Liver (tissue), 8 donors: ENCODE measurements at regions not wholly inside any gene's neighbourhood (a gene's known extent, or its start where the extent isn't known, plus 50 kb on each side); places are given as distances from the start of the nearest gene placed in this dataset.

Experiments
- DNase-seq: peaks from one replicate; pipeline ENCODE4 v3.0.0-alpha.2; 2017; ENCODE audit warnings: low spot score
- H3K27ac ChIP-seq, 2 donors: one replicate each; pipeline ENCODE4 v1.7.0; 2013; ENCODE audit warnings: inconsistent platforms in 2 of 2, low read length in 2 of 2, control low read depth in 1 of 2, low read depth in 1 of 2, mild to moderate bottlenecking in 1 of 2
- H3K27me3 ChIP-seq, 4 donors: one replicate each; pipeline versions ENCODE4 v1.6.1 to v1.7.0; 2013; ENCODE audit warnings: low read length in 3 of 4, inconsistent platforms in 1 of 4, mild to moderate bottlenecking in 1 of 4, moderate library complexity in 1 of 4; ENCODE audit not compliant: control insufficient read depth in 4 of 4, insufficient read depth in 4 of 4
- H3K36me3 ChIP-seq, 4 donors: one replicate each; pipeline versions ENCODE4 v1.6.1 to v1.7.0; 2013; ENCODE audit warnings: low read length in 3 of 4, mild to moderate bottlenecking in 3 of 4, low read depth in 1 of 4, moderate library complexity in 1 of 4; ENCODE audit not compliant: control insufficient read depth in 4 of 4, insufficient read depth in 3 of 4
- H3K4me1 ChIP-seq, 4 donors: one replicate each; pipeline versions ENCODE4 v1.6.1 to v1.7.0; 2013; ENCODE audit warnings: low read length in 3 of 4, mild to moderate bottlenecking in 3 of 4, moderate library complexity in 1 of 4; ENCODE audit not compliant: control insufficient read depth in 4 of 4, insufficient read depth in 4 of 4
- H3K4me3 ChIP-seq, 3 donors: one replicate each; pipeline versions ENCODE4 v1.6.1 to v1.7.0; 2013; ENCODE audit warnings: low read length in 3 of 3, control low read depth in 1 of 3, low read depth in 1 of 3, mild to moderate bottlenecking in 1 of 3
- H3K9ac ChIP-seq, 2 donors: one replicate each; pipeline ENCODE4 v1.7.0; 2013; ENCODE audit warnings: low read length in 2 of 2, mild to moderate bottlenecking in 2 of 2, moderate library complexity in 2 of 2, control low read depth in 1 of 2, low read depth in 1 of 2
- H3K9me3 ChIP-seq, 4 donors: one replicate each; pipeline versions ENCODE4 v1.6.1 to v1.7.0; 2013; ENCODE audit warnings: low read length in 3 of 4; ENCODE audit not compliant: control insufficient read depth in 4 of 4
- CTCF ChIP-seq: fragments of 150-350 bp; IDR thresholded peaks from 2 replicates; pipeline ENCODE4 v1.5.1; 2017; ENCODE audit warnings: improper control_type of control experiment, low read depth, low read length; ENCODE audit not compliant: missing input control
- EGR1 ChIP-seq, 2 donors: IDR thresholded peaks; 2 replicates each; pipeline ENCODE4 v1.6.1; 2016 to 2018; ENCODE audit warnings: antibody characterized with exemption in 2 of 2, low read depth in 2 of 2
- FOXA1 ChIP-seq: IDR thresholded peaks from 2 replicates; pipeline ENCODE4 v1.6.1; 2016; ENCODE audit warnings: antibody characterized with exemption
- FOXA2 ChIP-seq: IDR thresholded peaks from 2 replicates; pipeline ENCODE4 v1.6.1; 2016; ENCODE audit warnings: antibody characterized with exemption
- GABPA ChIP-seq, 2 donors: IDR thresholded peaks in 1 of 2; conservative IDR thresholded peaks in 1 of 2; 2 replicates each; pipeline ENCODE4 v1.6.1; 2016; ENCODE audit warnings: antibody characterized with exemption in 2 of 2, mild to moderate bottlenecking in 1 of 2, moderate library complexity in 1 of 2
- HNF4A ChIP-seq, 2 donors: conservative IDR thresholded peaks; 2 replicates each; pipeline ENCODE4 v1.6.1; 2016; ENCODE audit warnings: antibody characterized with exemption in 2 of 2, mild to moderate bottlenecking in 2 of 2
- HNF4G ChIP-seq: IDR thresholded peaks from 2 replicates; pipeline ENCODE4 v1.6.1; 2016; ENCODE audit warnings: antibody characterized with exemption
- JUND ChIP-seq, 2 donors: IDR thresholded peaks; 2 replicates each; pipeline ENCODE4 v1.6.1; 2016; ENCODE audit warnings: antibody characterized with exemption in 2 of 2
- MAX ChIP-seq: IDR thresholded peaks from 2 replicates; pipeline ENCODE4 v1.6.1; 2016; ENCODE audit warnings: antibody characterized with exemption
- NR2F2 ChIP-seq: IDR thresholded peaks from 2 replicates; pipeline ENCODE4 v1.6.1; 2016; ENCODE audit warnings: antibody characterized with exemption
- RAD21 ChIP-seq, 2 donors: IDR thresholded peaks; 2 replicates each; pipeline ENCODE4 v1.6.1; 2016; ENCODE audit warnings: antibody characterized with exemption in 2 of 2, mild to moderate bottlenecking in 2 of 2
- REST ChIP-seq: IDR thresholded peaks from 2 replicates; pipeline ENCODE4 v1.6.1; 2016; ENCODE audit warnings: antibody characterized with exemption, mild to moderate bottlenecking
- RXRA ChIP-seq, 2 donors: IDR thresholded peaks; 2 replicates each; pipeline ENCODE4 v1.6.1; 2017 to 2018; ENCODE audit warnings: antibody characterized with exemption in 2 of 2, mild to moderate bottlenecking in 1 of 2
- SP1 ChIP-seq: IDR thresholded peaks from 2 replicates; pipeline ENCODE4 v1.6.1; 2018; ENCODE audit warnings: antibody characterized with exemption, mild to moderate bottlenecking
- TAF1 ChIP-seq: conservative IDR thresholded peaks from 2 replicates; pipeline ENCODE4 v1.6.1; 2016; ENCODE audit warnings: antibody characterized with exemption, mild to moderate bottlenecking
- YY1 ChIP-seq: IDR thresholded peaks from 2 replicates; pipeline ENCODE4 v1.6.1; 2016; ENCODE audit warnings: antibody characterized with exemption, mild to moderate bottlenecking
- ZBTB33 ChIP-seq: IDR thresholded peaks from 2 replicates; pipeline ENCODE4 v1.6.1; 2016; ENCODE audit warnings: antibody characterized with exemption
- WGBS: extraction: QIAGEN DNeasy Blood & Tissue Kit; methylation state at CpG from one replicate; pipeline ENCODE4 v1.1.7; 2013; 5-methylcytosine and 5-hydroxymethylcytosine counted together
- TF ChIP-seq, protein P1 (sequence below): IDR thresholded peaks from 2 replicates; pipeline ENCODE4 v1.6.1; 2016; ENCODE audit warnings: antibody characterized with exemption
- donor health status: healthy.
- donor health status: healthy.
- donor health status: healthy.
- donor health status: healthy.
- donor health status: healthy.

DNA sequence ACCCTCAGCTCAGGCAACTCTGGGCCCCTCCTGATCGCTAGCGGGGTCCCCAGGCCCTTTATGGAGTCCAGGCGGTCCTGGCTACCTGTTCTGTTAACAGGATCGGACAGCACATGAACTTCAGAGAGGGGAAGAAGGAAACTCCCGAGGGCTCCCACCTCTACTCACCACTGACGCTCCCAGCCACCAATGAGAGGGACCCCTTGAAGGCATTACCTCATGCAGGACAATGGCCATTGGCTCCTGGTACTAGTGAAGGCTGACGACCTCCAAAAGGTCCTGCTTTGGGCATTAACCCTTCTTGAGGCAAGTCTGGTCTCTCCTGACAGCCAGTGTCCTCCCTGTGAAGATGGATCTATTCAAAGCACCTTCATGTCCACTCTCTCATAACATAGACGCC is 71.5 kb upstream of the LMO1 start:
- no peak overlapping the region for H3K9ac ChIP-seq
- no peak overlapping the region for H3K27ac ChIP-seq
- H3K36me3 ChIP-seq: no peaks in the 10 kb centered on the region
- H3K9me3 ChIP-seq: no peaks in the 10 kb centered on the region
- 80% methylated on average over 8 of the region's 8 CpGs for WGBS
- no peak for TF ChIP-seq FOXA1
- no peak for TF ChIP-seq YY1
- no peak for TF ChIP-seq SP1
- no peak for TF ChIP-seq RAD21 (IDR thresholded peaks at IDR 0.05)
- TF ChIP-seq ZBTB33: no peak
- TF ChIP-seq, protein P1, sequence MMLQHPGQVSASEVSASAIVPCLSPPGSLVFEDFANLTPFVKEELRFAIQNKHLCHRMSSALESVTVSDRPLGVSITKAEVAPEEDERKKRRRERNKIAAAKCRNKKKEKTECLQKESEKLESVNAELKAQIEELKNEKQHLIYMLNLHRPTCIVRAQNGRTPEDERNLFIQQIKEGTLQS: no peak
- TF ChIP-seq CTCF: no peak
- no peak for TF ChIP-seq JUND (IDR thresholded peaks at IDR 0.05)
- TF ChIP-seq REST: no peak
- TF ChIP-seq MAX: no peak
- TF ChIP-seq HNF4G: no peak
- TF ChIP-seq TAF1: no peak
- no peak for TF ChIP-seq FOXA2
- no peak for TF ChIP-seq HNF4A (conservative IDR thresholded peaks at IDR 0.05)
- TF ChIP-seq RXRA (IDR thresholded peaks at IDR 0.05): no peak
- no peak for TF ChIP-seq NR2F2
- TF ChIP-seq EGR1 (IDR thresholded peaks at IDR 0.05; ENCODE audit: low read depth in 2 of 2): no peak
- TF ChIP-seq GABPA (IDR thresholded peaks at IDR 0.05 in 1 of 2, conservative IDR thresholded peaks at IDR 0.05 in 1 of 2): no peak
- H3K4me1 ChIP-seq: no peaks in the 10 kb centered on the region
- H3K4me3 ChIP-seq: no peak overlapping the region
- H3K27me3 ChIP-seq: peaks cover 0 to 5% (median 2%) of the 10 kb centered on the region in 4 donors
- no peak for DNase-seq
